CD14-positive monocyte (primary cell): ENCODE measurements at regions not wholly inside any gene's neighbourhood (a gene's known extent, or its start where the extent isn't known, plus 50 kb on each side); places are given as distances from the start of the nearest gene placed in this dataset.

ENCODE experiments used
- DNase-seq, 3 donors: peaks; one replicate each; pipeline ENCODE4 v3.0.0-alpha.2; 2011 to 2022
- H2AFZ ChIP-seq: 2 replicates; pipeline ENCODE4 v1.6.0; 2012; ENCODE audit warnings: mild to moderate bottlenecking, low read depth, low read length, inconsistent platforms; ENCODE audit not compliant: insufficient read depth, poor library complexity, severe bottlenecking
- H3K27ac ChIP-seq, 2 donors: 1 replicate in 1 of 2; 2 replicates in 1 of 2; pipeline ENCODE4 v1.5.1; 2012 to 2013; ENCODE audit warnings: low read length in 2 of 2, control low read depth in 1 of 2, inconsistent platforms in 1 of 2, low read depth in 1 of 2, mild to moderate bottlenecking in 1 of 2
- H3K27me3 ChIP-seq, 2 donors: one replicate each; pipeline versions ENCODE4 v1.6.0 to v1.6.1; 2011 to 2013; ENCODE audit warnings: low read length in 2 of 2; ENCODE audit not compliant: control insufficient read depth in 2 of 2, insufficient read depth in 2 of 2
- H3K36me3 ChIP-seq, 2 donors: replicated peaks in 1 of 2; 1 replicate in 1 of 2; 2 replicates in 1 of 2; pipeline versions ENCODE4 v1.5.1 to v1.6.1; 2012 to 2013; ENCODE audit warnings: low read length in 2 of 2, control low read depth in 1 of 2, inconsistent platforms in 1 of 2, mild to moderate bottlenecking in 1 of 2; ENCODE audit not compliant: insufficient read depth in 2 of 2, control insufficient read depth in 1 of 2
- H3K4me1 ChIP-seq, 2 donors: 1 replicate in 1 of 2; 2 replicates in 1 of 2; pipeline versions ENCODE4 v1.5.1 to v1.6.1; 2012 to 2013; ENCODE audit warnings: low read length in 2 of 2, control low read depth in 1 of 2, inconsistent platforms in 1 of 2, mild to moderate bottlenecking in 1 of 2, moderate library complexity in 1 of 2; ENCODE audit not compliant: insufficient read depth in 2 of 2, control insufficient read depth in 1 of 2
- H3K4me2 ChIP-seq: replicated peaks from 2 replicates; pipeline ENCODE3; 2012; ENCODE audit warnings: low read length, moderate library complexity, mild to moderate bottlenecking; ENCODE audit not compliant: poor library complexity, severe bottlenecking; ENCODE audit errors: extremely low read depth
- H3K4me3 ChIP-seq, 3 experiments: fragments of 200-600 bp in 1 of 3; sonication (generic) in 1 of 3; replicated peaks in 1 of 3; 1 replicate in 2 of 3; 2 replicates in 1 of 3; pipeline ENCODE4 v1.5.1; 2011 to 2013; ENCODE audit warnings: low read length in 3 of 3, mild to moderate bottlenecking in 3 of 3, control low read depth in 2 of 3, low read depth in 2 of 3, inconsistent platforms in 1 of 3, moderate library complexity in 1 of 3
- H3K79me2 ChIP-seq: 2 replicates; pipeline ENCODE4 v1.6.0; 2012; ENCODE audit warnings: mild to moderate bottlenecking, control low read depth, inconsistent platforms, low read length, moderate library complexity; ENCODE audit not compliant: insufficient read depth
- H3K9ac ChIP-seq: 2 replicates; pipeline ENCODE4 v1.6.0; 2017; ENCODE audit warnings: low read length, mild to moderate bottlenecking; ENCODE audit not compliant: insufficient read depth, poor library complexity, severe bottlenecking
- H3K9me3 ChIP-seq, 2 donors: replicated peaks in 1 of 2; 1 replicate in 1 of 2; 2 replicates in 1 of 2; pipeline versions ENCODE4 v1.5.1 to v1.6.1; 2012 to 2013; ENCODE audit warnings: low read length in 2 of 2, control low read depth in 1 of 2; ENCODE audit not compliant: control insufficient read depth in 1 of 2, insufficient read depth in 1 of 2
- H4K20me1 ChIP-seq: 2 replicates; pipeline ENCODE4 v1.6.0; 2012; ENCODE audit warnings: mild to moderate bottlenecking, low read length, control low read depth, moderate library complexity; ENCODE audit not compliant: insufficient read depth
- H3K27ac Mint-ChIP-seq, 7 donors: one replicate each; pipeline ENCODE4 v1.8.0; 2020; ENCODE audit warnings: mild to moderate bottlenecking in 7 of 7, mixed read lengths in 7 of 7, moderate library complexity in 6 of 7, inconsistent platforms in 2 of 7
- H3K27me3 Mint-ChIP-seq, 3 donors: one replicate each; pipeline ENCODE4 v1.8.0; 2021 to 2022; ENCODE audit warnings: low read depth in 3 of 3, mild to moderate bottlenecking in 3 of 3, mixed read lengths in 3 of 3, moderate library complexity in 3 of 3, inconsistent platforms in 1 of 3
- H3K36me3 Mint-ChIP-seq, 2 donors: one replicate each; pipeline ENCODE4 v1.8.0; 2020; ENCODE audit warnings: mixed read lengths in 2 of 2, inconsistent platforms in 1 of 2, mild to moderate bottlenecking in 1 of 2
- H3K4me1 Mint-ChIP-seq: one replicate; pipeline ENCODE4 v1.8.0; 2020; ENCODE audit warnings: mild to moderate bottlenecking, mixed read lengths
- H3K4me3 Mint-ChIP-seq, 2 donors: one replicate each; pipeline ENCODE4 v1.8.0; 2020; ENCODE audit warnings: mild to moderate bottlenecking in 2 of 2, mixed read lengths in 2 of 2, moderate library complexity in 1 of 2
- H3K9me3 Mint-ChIP-seq, 7 donors: one replicate each; pipeline ENCODE4 v1.8.0; 2020 to 2022; ENCODE audit warnings: mixed read lengths in 7 of 7, mild to moderate bottlenecking in 6 of 7, moderate library complexity in 6 of 7, inconsistent platforms in 2 of 7
- WGBS: methylation state at CpG from one replicate; pipeline ENCODE4 v1.1.5; 2013; ENCODE audit warnings: missing lambda C conversion rate; ENCODE audit not compliant: insufficient coverage; 5-methylcytosine and 5-hydroxymethylcytosine counted together
- intact Hi-C, 2 donors: fragments of 100-400 bp; cut with micrococcal nuclease; formaldehyde crosslinking; loops; one replicate each; pipeline versions ENCODE4 v1.15.0 to v1.15.1; 2023
- TF ChIP-seq, protein P1 (sequence below): fragments of 200-600 bp; IDR thresholded peaks from one replicate; pipeline ENCODE4 v1.8.0; 2022; ENCODE audit warnings: antibody characterized with exemption, mild to moderate bottlenecking

DNA sequence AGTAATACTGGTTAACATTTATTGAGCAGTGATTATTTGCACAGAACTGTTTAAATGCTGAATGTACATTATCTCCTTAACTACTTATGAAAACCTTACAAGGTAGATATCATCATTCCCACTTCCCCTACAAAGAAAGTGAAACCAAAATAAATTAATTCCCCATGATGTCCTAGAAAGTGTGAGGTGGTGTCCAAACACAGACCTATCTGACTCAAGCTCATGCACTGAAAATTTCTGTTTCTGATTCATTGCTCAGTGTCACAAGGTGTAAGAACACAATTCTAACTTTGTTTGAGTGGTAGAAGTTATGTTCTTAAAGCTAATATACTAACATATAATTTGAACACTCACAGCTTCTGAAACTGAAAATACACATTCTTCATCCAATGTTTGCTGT is 178.7 kb downstream of the MRPL39 start:
- Histone ChIP-seq H3K27ac (no peak overlapping the region), H3K4me3 (no peak overlapping the region), H4K20me1 (no peaks in the 10 kb centered on the region), H2AFZ (no peak overlapping the region), H3K4me2 (no peak overlapping the region), H3K27me3 (no peaks in the 10 kb centered on the region), H3K9me3 (no peaks in the 10 kb centered on the region), H3K36me3 (no peaks in the 10 kb centered on the region), H3K9ac (no peak overlapping the region), H3K79me2 (no peaks in the 10 kb centered on the region), H3K4me1 (no peaks in the 10 kb centered on the region)
- TF ChIP-seq, protein P1, sequence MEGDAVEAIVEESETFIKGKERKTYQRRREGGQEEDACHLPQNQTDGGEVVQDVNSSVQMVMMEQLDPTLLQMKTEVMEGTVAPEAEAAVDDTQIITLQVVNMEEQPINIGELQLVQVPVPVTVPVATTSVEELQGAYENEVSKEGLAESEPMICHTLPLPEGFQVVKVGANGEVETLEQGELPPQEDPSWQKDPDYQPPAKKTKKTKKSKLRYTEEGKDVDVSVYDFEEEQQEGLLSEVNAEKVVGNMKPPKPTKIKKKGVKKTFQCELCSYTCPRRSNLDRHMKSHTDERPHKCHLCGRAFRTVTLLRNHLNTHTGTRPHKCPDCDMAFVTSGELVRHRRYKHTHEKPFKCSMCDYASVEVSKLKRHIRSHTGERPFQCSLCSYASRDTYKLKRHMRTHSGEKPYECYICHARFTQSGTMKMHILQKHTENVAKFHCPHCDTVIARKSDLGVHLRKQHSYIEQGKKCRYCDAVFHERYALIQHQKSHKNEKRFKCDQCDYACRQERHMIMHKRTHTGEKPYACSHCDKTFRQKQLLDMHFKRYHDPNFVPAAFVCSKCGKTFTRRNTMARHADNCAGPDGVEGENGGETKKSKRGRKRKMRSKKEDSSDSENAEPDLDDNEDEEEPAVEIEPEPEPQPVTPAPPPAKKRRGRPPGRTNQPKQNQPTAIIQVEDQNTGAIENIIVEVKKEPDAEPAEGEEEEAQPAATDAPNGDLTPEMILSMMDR, result no peak
- intact Hi-C loops, result no loop called here
- H3K36me3 Mint-ChIP-seq, result no peaks in the 10 kb centered on the region
- H3K4me3 Mint-ChIP-seq, result no peak overlapping the region
- peak in 1 of 3 donors; percentile 58 for DNase-seq
- peaks cover 0 to 2% (median 0%) of the 10 kb centered on the region in 3 donors for H3K27me3 Mint-ChIP-seq
- H3K27ac Mint-ChIP-seq, result no peak overlapping the region
- H3K9me3 Mint-ChIP-seq, result no peaks in the 10 kb centered on the region
- no peaks in the 10 kb centered on the region for H3K4me1 Mint-ChIP-seq

- no peaks in the 10 kb centered on the region for H3K36me3 Mint-ChIP-seq
- H3K36me3 ChIP-seq, result no peaks in the 10 kb centered on the region
- no peak overlapping the region for H2AFZ ChIP-seq
- no peaks in the 10 kb centered on the region for H3K9me3 Mint-ChIP-seq
- no peaks in the 10 kb centered on the region for H3K4me1 Mint-ChIP-seq
- no peak for DNase-seq
- H3K27me3 ChIP-seq, result no peaks in the 10 kb centered on the region
- TF ChIP-seq, protein P1, result no peak
- H4K20me1 ChIP-seq, result no peaks in the 10 kb centered on the region
- H3K27ac ChIP-seq, result no peak overlapping the region
- no peak overlapping the region for H3K4me3 ChIP-seq
- no peaks in the 10 kb centered on the region for H3K4me1 ChIP-seq
- H3K27ac Mint-ChIP-seq, result no peak overlapping the region
- H3K79me2 ChIP-seq, result no peaks in the 10 kb centered on the region
- intact Hi-C loops, result no loop called here
- no peaks in the 10 kb centered on the region for H3K9me3 ChIP-seq
- H3K4me3 Mint-ChIP-seq, result no peak overlapping the region
- WGBS, result 100% methylated on average over 2 of the region's 5 CpGs
- peaks cover 0 to 2% (median 0%) of the 10 kb centered on the region in 3 donors for H3K27me3 Mint-ChIP-seq
- no peak overlapping the region for H3K9ac ChIP-seq
- H3K4me2 ChIP-seq, result no peak overlapping the region
Measured at GRCh38 chr21:25427828-25428227, 179.5 kb downstream of the MRPL39 start.
